Prostate gland (tissue), 2 donors: ENCODE measurements at regions not wholly inside any gene's neighbourhood (a gene's known extent, or its start where the extent isn't known, plus 50 kb on each side); places are given as distances from the start of the nearest gene placed in this dataset.

Source experiments
- DNase-seq: peaks from one replicate; pipeline ENCODE4 v3.0.0-alpha.2; 2019; ENCODE audit warnings: low spot score
- H3K27ac ChIP-seq, 2 donors: fragments of 200-600 bp; sonication (generic); 2 replicates each; pipeline ENCODE4 v1.5.1; 2017 to 2019
- H3K27me3 ChIP-seq: fragments of 200-600 bp; sonication (generic); replicated peaks from 2 replicates; pipeline ENCODE4 v1.5.1; 2019; ENCODE audit not compliant: insufficient read depth
- H3K36me3 ChIP-seq, 2 donors: fragments of 200-600 bp; sonication (generic); 1 replicate in 1 of 2; 2 replicates in 1 of 2; pipeline versions ENCODE4 v1.5.1 to v1.8.1; 2017 to 2019
- H3K4me1 ChIP-seq: fragments of 200-600 bp; sonication (generic); replicated peaks from 2 replicates; pipeline ENCODE4 v1.5.1; 2019
- H3K4me3 ChIP-seq, 2 donors: fragments of 200-600 bp; sonication (generic); 2 replicates each; pipeline ENCODE4 v1.5.1; 2017 to 2019
- H3K9me3 ChIP-seq: fragments of 200-600 bp; sonication (generic); 2 replicates; pipeline ENCODE4 v1.5.1; 2017
- POLR2A ChIP-seq: fragments of 450-650 bp; IDR thresholded peaks from one replicate; pipeline ENCODE4 v1.6.1; 2016; ENCODE audit warnings: antibody characterized with exemption, mild to moderate bottlenecking
- POLR2AphosphoS5 ChIP-seq: sonication (generic); formaldehyde crosslinking; IDR thresholded peaks from one replicate; pipeline ENCODE4 v1.6.1; 2017; ENCODE audit warnings: antibody characterized with exemption
- WGBS: methylation state at CpG from one replicate; pipeline ENCODE4 v1.1.5; 2018; 5-methylcytosine and 5-hydroxymethylcytosine counted together
- intact Hi-C: fragments of 100-400 bp; cut with DNase I; formaldehyde crosslinking; loops from one replicate; pipeline ENCODE4 v1.14.2; 2022
- TF ChIP-seq, protein P1 (sequence below), 4 experiments: fragments of 200-600 bp in 2 of 4; fragments of 450-650 bp in 2 of 4; sonication (generic) in 2 of 4; IDR thresholded peaks; 1 replicate in 3 of 4; 2 replicates in 1 of 4; pipeline ENCODE4 v1.5.1; 2016 to 2019; ENCODE audit warnings: antibody characterized with exemption in 4 of 4, mild to moderate bottlenecking in 2 of 4, moderate library complexity in 2 of 4

DNA sequence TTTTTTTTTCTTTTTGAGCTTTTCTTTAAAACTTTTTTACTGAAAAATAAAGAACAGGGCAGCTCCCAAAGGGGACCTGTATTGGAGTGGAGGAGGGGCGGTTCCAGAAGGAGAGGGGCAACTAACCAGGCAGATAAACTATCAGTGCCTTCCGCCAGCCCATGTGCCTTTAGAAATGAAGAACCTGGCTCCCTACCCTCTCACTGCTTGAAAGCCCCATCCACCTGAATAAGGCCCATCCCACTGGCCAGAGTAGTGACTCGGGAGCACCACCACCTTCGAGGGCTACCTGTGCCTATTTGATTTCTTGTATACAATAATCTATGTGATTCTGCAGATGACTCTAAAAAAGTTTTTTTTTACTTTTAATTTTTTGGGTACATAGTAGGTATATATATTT, 276.7 kb downstream of the PSAT1 start:
- intact Hi-C loops = no loop called here
- Histone ChIP-seq H3K27me3 (no peaks in the 10 kb centered on the region), H3K27ac (no peak overlapping the region), H3K36me3 (no peaks in the 10 kb centered on the region), H3K4me1 (no peaks in the 10 kb centered on the region), H3K9me3 (no peaks in the 10 kb centered on the region), H3K4me3 (no peak overlapping the region)
- WGBS = 79% methylated on average over 4 of the region's 4 CpGs
- no peak for DNase-seq
- TF ChIP-seq, protein P1, sequence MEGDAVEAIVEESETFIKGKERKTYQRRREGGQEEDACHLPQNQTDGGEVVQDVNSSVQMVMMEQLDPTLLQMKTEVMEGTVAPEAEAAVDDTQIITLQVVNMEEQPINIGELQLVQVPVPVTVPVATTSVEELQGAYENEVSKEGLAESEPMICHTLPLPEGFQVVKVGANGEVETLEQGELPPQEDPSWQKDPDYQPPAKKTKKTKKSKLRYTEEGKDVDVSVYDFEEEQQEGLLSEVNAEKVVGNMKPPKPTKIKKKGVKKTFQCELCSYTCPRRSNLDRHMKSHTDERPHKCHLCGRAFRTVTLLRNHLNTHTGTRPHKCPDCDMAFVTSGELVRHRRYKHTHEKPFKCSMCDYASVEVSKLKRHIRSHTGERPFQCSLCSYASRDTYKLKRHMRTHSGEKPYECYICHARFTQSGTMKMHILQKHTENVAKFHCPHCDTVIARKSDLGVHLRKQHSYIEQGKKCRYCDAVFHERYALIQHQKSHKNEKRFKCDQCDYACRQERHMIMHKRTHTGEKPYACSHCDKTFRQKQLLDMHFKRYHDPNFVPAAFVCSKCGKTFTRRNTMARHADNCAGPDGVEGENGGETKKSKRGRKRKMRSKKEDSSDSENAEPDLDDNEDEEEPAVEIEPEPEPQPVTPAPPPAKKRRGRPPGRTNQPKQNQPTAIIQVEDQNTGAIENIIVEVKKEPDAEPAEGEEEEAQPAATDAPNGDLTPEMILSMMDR (IDR thresholded peaks at IDR 0.05) = no peak
- TF ChIP-seq POLR2A = no peak
- no peak for TF ChIP-seq POLR2AphosphoS5

DNA sequence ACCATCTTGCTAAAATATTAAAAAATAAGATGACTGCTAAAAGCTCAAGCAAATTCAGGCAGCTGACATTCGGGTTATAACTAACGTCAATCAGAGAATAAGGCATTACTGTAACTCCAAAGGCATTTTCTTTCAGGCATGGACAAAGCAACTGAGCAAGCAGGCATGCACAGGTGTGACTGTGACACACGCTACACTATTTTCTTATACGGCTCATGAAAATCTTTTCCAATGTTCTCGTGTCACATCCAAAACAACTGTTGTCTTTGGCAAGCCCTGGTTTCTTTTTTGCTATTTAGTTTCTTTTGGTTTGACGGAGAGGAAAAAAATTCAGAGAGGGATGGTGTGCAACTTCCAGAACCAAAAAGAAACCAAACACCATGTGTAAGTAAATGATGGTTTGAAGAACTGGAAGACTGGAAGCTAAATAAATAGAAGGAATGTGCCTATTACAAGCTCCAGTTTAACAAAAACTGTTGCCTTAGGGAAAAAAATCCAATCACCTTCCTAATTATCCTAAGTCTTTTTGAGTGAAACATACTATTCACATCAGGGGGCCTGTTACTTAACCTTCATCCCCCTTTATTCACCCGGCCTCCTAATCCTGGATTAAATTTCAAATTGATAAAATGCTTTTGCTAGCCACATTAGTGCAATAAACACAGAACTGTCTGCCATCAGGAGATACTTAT, 277.6 kb downstream of the PSAT1 start:
- intact Hi-C loops = no loop called here
- Histone ChIP-seq H3K4me3 (no peak overlapping the region), H3K36me3 (no peaks in the 10 kb centered on the region), H3K4me1 (no peaks in the 10 kb centered on the region), H3K27ac (no peak overlapping the region), H3K27me3 (no peaks in the 10 kb centered on the region), H3K9me3 (no peaks in the 10 kb centered on the region)
- DNase-seq = no peak
- WGBS = 41% methylated on average over 7 of the region's 7 CpGs
- TF ChIP-seq POLR2AphosphoS5 (no peak), POLR2A (no peak)
- TF ChIP-seq, protein P1 (IDR thresholded peaks at IDR 0.05) = no peak

DNA sequence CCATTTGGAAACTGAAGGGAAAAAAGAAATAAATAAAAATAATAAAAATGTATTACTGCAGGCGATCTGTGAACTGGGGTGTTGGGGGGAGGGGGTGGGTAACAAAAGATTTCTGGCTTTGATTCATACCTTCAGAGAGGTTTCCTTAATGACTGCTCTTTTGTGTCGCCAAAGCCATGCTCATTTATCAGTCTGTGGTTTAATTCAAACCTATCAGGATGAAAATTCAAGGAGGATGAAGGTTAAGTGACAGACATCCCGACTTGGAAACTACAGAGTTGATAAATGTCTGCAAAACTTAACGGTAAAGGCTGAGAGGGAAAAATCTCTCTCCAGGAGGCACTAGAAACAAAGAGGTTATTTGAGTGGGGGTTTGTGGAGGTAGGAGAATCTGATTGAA, 278.2 kb downstream of the PSAT1 start:
- H3K4me3 ChIP-seq = no peak overlapping the region
- no peak for DNase-seq
- WGBS = 57% methylated on average over 4 of the region's 4 CpGs
- H3K9me3 ChIP-seq = no peaks in the 10 kb centered on the region
- no peaks in the 10 kb centered on the region for H3K4me1 ChIP-seq
- no peaks in the 10 kb centered on the region for H3K27me3 ChIP-seq
- TF ChIP-seq POLR2A (no peak), POLR2AphosphoS5 (no peak)
- TF ChIP-seq, protein P1 (IDR thresholded peaks at IDR 0.05) = no peak
- no peak overlapping the region for H3K27ac ChIP-seq
- intact Hi-C loops = no loop called here
- no peaks in the 10 kb centered on the region for H3K36me3 ChIP-seq

DNA sequence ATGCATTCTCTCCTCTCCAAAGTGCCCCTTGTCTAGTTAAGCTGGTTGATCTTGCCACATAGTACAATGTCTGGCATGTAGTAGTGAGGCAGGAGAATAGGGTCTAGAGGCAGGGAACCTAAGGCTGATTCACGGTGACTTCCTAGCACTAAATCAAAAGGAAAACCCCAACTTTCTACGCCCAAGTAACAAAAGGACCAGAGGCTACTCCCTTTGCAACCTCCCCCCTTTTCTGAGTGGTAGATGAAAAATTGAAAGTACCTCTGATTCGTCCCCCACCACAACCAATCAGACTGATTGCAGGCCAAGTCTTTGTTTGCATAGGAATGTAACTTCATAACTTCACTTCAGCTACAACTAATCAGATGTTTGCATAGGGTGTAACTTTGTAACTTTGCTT, 278.8 kb downstream of the PSAT1 start:
- H3K4me3 ChIP-seq = no peak overlapping the region
- H3K27me3 ChIP-seq = no peaks in the 10 kb centered on the region
- H3K27ac ChIP-seq = no peak overlapping the region
- H3K9me3 ChIP-seq = no peaks in the 10 kb centered on the region
- TF ChIP-seq, protein P1 (IDR thresholded peaks at IDR 0.05) = no peak
- TF ChIP-seq POLR2A = no peak
- TF ChIP-seq POLR2AphosphoS5 = no peak
- no peaks in the 10 kb centered on the region for H3K4me1 ChIP-seq
- 90% methylated on average over 3 of the region's 3 CpGs for WGBS
- H3K36me3 ChIP-seq = no peaks in the 10 kb centered on the region
- intact Hi-C loops = no loop called here
- DNase-seq = no peak

DNA sequence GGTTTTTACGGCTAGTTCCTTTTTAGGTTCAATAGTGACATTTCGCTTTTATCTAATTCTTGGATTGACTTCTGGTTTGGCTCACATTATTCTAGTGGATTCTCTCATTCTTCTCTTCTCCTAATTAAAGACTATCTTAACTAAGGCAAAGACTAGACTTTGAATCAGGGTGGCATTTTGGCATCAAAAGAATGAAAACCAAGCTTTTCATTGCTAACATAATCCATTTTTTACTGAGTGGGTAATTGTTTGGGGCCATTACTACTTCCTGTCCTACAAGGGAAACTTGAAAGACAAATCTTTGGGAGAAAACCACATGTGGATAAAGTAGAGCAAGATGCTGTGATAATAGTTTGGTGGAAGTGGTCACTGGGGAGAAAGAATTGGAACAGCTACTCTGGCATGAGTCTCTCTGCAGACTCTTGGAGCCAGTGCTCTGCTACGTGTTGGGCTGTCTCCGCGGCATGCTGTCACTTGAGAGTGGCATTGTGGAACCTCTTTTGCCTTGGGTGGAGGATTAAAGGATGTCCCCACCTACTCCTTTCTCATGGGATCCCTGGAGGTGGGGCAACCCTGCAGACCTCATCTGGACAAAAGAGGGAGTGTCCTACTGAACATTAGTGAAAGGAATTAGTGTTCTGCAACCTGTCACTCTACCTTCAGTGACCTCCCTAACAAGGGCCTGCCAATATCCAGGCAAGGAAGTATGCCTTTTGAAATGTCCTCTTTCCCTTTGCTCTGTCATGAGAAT, 280.4 kb downstream of the PSAT1 start:
- Histone ChIP-seq H3K9me3 (no peaks in the 10 kb centered on the region), H3K4me1 (no peaks in the 10 kb centered on the region), H3K4me3 (no peak overlapping the region), H3K36me3 (no peaks in the 10 kb centered on the region), H3K27ac (no peak overlapping the region), H3K27me3 (no peaks in the 10 kb centered on the region)
- no peak for DNase-seq
- WGBS = 75% methylated on average over 5 of the region's 5 CpGs
- intact Hi-C loops = no loop called here
- TF ChIP-seq POLR2A (no peak), POLR2AphosphoS5 (no peak)
- TF ChIP-seq, protein P1 (IDR thresholded peaks at IDR 0.05) = no peak
